Dedifferentiated amniotic fluid mesenchymal stem cell (primary cell): ENCODE measurements at regions not wholly inside any gene's neighbourhood (a gene's known extent, or its start where the extent isn't known, plus 50 kb on each side); places are given as distances from the start of the nearest gene placed in this dataset.

Experiments used
- DNase-seq: peaks from one replicate; pipeline ENCODE4 v3.0.0-alpha.2; 2016; ENCODE audit errors: extremely low spot score

GRCh38 chr14:105843444-105844046 is 317.2 kb downstream of the TMEM121 start:
- DNase-seq, result no peak

GRCh38 chr14:105844047-105844630 is 317.8 kb downstream of the TMEM121 start:
- DNase-seq, result no peak

GRCh38 chr14:105844810-105845724 is 318.7 kb downstream of the TMEM121 start:
- no peak for DNase-seq

- no peak for DNase-seq
These were observed 319.4 kb downstream of the TMEM121 start for GRCh38 chr14:105845725-105846309.

GRCh38 chr14:105846312-105846711 is 319.9 kb downstream of the TMEM121 start:
- no peak for DNase-seq

GRCh38 chr14:105847400-105847799 is 321.0 kb downstream of the TMEM121 start:
- DNase-seq, result no peak

- DNase-seq, result no peak
These were observed 322.2 kb downstream of the TMEM121 start for GRCh38 chr14:105848570-105848969.

GRCh38 chr14:105849933-105850626 is 323.7 kb downstream of the TMEM121 start:
- DNase-seq, result no peak

- no peak for DNase-seq
These were observed 324.6 kb downstream of the TMEM121 start for GRCh38 chr14:105850853-105851581.

- DNase-seq, result no peak
These were observed 325.5 kb downstream of the TMEM121 start for GRCh38 chr14:105851716-105852377.

GRCh38 chr14:105852378-105853088 is 326.1 kb downstream of the TMEM121 start:
- DNase-seq, result no peak

GRCh38 chr14:105853089-105853906 is 326.9 kb downstream of the TMEM121 start:
- no peak for DNase-seq

GRCh38 chr14:105853907-105854599 is 327.7 kb downstream of the TMEM121 start:
- DNase-seq, result no peak

GRCh38 chr14:105854600-105855245 is 328.3 kb downstream of the TMEM121 start:
- no peak for DNase-seq

- no peak for DNase-seq
These were observed 329.0 kb downstream of the TMEM121 start for GRCh38 chr14:105855246-105855892.

GRCh38 chr14:105855893-105856675 is 329.7 kb downstream of the TMEM121 start:
- DNase-seq, result no peak
